ENCODE measurements at regions not wholly inside any gene's neighbourhood (a gene's known extent, or its start where the extent isn't known, plus 50 kb on each side); places are given as distances from the start of the nearest gene placed in this dataset.
A peak's percentile ranks its signal among the peaks of the same experiment; 100 is the strongest.

DNA sequence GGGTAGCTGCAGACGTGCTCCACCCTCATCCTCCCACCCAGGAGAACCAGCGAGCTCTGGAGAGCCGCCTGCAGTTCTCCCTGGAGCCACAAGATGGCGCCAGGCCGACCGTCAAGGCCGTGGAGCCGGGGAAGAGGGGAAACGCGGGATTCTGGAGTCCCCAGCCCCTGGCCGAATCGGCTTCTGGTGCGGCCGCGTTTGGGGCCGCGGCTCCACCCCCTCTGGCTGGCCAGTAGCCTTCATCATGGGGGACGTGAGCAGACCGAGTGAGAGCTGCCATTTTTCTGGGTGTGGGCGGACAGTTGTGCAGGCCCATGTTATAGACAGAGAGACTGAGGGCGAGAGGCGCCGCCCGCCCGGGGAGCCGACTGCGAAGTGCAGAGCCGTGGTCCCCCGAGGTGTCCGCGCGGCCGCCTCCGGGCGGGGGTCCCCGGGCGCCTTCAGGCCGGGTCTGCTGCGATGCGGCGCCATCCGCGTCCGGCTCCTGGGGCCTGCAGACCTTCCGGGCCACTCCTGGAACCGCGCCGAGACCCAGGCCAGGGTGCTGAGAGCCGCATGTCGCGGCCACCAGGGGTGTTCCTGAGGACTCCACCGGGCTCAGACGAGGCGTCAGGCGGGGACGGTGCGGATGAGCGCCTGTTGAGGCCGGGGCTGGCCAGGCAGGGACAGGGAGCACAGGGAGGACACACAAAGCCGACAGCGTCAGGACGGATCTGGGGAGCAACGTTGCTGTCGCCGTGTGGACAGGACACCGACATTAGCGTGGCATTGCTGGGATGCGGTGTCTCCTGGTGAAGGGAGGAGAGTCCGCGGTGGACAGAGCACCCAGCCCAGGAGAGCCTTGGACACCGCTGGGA lies 418.2 kb upstream of the HS6ST1 start (continued):
- TF ChIP-seq ZNF503 (CRISPR knock-in tag; IDR thresholded peaks at IDR 0.05), result no peak
- no peak for TF ChIP-seq ZNF143 (CRISPR knock-in tag; IDR thresholded peaks at IDR 0.05)
- TF ChIP-seq TOPORS (CRISPR knock-in tag; IDR thresholded peaks at IDR 0.05), result no peak
- TF ChIP-seq PHF8 (CRISPR knock-in tag; IDR thresholded peaks at IDR 0.05), result 0 out of 2 replicates have a peak, but pooled peaks have one; percentile 28
- no peak for TF ChIP-seq ZNF589 (CRISPR knock-in tag; conservative IDR thresholded peaks at IDR 0.05)
- no peak for TF ChIP-seq ARID2 (CRISPR knock-in tag; IDR thresholded peaks at IDR 0.05; ENCODE audit: borderline replicate concordance)
- 0 out of 2 replicates have a peak, but pooled peaks have one; percentile 16 for TF ChIP-seq KLF13 (CRISPR knock-in tag; IDR thresholded peaks at IDR 0.05)
- peak; percentile 20; the same call in 1 of the 2 replicates for TF ChIP-seq SALL1 (CRISPR knock-in tag; IDR thresholded peaks at IDR 0.05)
- no peak for TF ChIP-seq ZNF644 (CRISPR knock-in tag; IDR thresholded peaks at IDR 0.05; ENCODE audit: low read depth)
- no peak for TF ChIP-seq TCF12 (IDR thresholded peaks at IDR 0.05)
- TF ChIP-seq TCF12 (CRISPR knock-in tag; IDR thresholded peaks at IDR 0.05), result 0 out of 2 replicates have a peak, but pooled peaks have one; percentile 43

GRCh38 chr2:128737546-128737826 lies 418.8 kb upstream of the HS6ST1 start:
- in situ Hi-C loops (cut with HindIII; ENCODE audit: extremely low pct_ligation_motif_present, low pct_unique_long_range_greater_than_20kb) (loop anchor here (25.0 kb wide), 1 partner anchor 675 kb away; no protein-coding TSS in a partner anchor), intact Hi-C loops (cut with micrococcal nuclease; ENCODE audit: unreplicated experiment) (loop anchor here (10.0 kb wide), 1 partner anchor 1107 kb away; no protein-coding TSS in a partner anchor)
- Histone ChIP-seq H3K27me3 (ENCODE audit: control insufficient read depth in 1 of 2, insufficient read depth in 2 of 2, low read length in 2 of 2) (peaks cover 0 to 52% of the 10 kb centered on the region in 2 experiments; a peak in 4 of 5 replicates), H3K9me3 (ENCODE audit: low read length) (no peaks in the 10 kb centered on the region), H3K4me3 (replicated peaks in 1 of 3; ENCODE audit: insufficient read depth in 1 of 3, low read depth in 2 of 3, low read length in 3 of 3) (no peak overlapping the region), H3K27ac (ENCODE audit: extremely low read length, insufficient read depth, low read length) (no peak overlapping the region), H3K79me2 (ENCODE audit: insufficient read depth, low read length) (no peaks in the 10 kb centered on the region), H2AFZ (ENCODE audit: low read length) (no peak overlapping the region), H4K20me1 (ENCODE audit: insufficient read depth, low read length) (no peaks in the 10 kb centered on the region), H3K9ac (ENCODE audit: insufficient read depth, low read depth, low read length) (no peak overlapping the region), H3K4me1 (ENCODE audit: insufficient read depth, low read length) (no peaks in the 10 kb centered on the region), H3K4me2 (ENCODE audit: low read depth, low read length) (no peak overlapping the region; the same call in 1 of the 2 replicates), H3K36me3 (replicated peaks in 1 of 2; ENCODE audit: control insufficient read depth in 1 of 2, insufficient read depth in 2 of 2, low read length in 2 of 2) (no peaks in the 10 kb centered on the region)
- WGBS (ENCODE audit: low lambda C conversion rate), result 28% methylated on average over 7 of the region's 7 CpGs
- TF ChIP-seq, protein P1, sequence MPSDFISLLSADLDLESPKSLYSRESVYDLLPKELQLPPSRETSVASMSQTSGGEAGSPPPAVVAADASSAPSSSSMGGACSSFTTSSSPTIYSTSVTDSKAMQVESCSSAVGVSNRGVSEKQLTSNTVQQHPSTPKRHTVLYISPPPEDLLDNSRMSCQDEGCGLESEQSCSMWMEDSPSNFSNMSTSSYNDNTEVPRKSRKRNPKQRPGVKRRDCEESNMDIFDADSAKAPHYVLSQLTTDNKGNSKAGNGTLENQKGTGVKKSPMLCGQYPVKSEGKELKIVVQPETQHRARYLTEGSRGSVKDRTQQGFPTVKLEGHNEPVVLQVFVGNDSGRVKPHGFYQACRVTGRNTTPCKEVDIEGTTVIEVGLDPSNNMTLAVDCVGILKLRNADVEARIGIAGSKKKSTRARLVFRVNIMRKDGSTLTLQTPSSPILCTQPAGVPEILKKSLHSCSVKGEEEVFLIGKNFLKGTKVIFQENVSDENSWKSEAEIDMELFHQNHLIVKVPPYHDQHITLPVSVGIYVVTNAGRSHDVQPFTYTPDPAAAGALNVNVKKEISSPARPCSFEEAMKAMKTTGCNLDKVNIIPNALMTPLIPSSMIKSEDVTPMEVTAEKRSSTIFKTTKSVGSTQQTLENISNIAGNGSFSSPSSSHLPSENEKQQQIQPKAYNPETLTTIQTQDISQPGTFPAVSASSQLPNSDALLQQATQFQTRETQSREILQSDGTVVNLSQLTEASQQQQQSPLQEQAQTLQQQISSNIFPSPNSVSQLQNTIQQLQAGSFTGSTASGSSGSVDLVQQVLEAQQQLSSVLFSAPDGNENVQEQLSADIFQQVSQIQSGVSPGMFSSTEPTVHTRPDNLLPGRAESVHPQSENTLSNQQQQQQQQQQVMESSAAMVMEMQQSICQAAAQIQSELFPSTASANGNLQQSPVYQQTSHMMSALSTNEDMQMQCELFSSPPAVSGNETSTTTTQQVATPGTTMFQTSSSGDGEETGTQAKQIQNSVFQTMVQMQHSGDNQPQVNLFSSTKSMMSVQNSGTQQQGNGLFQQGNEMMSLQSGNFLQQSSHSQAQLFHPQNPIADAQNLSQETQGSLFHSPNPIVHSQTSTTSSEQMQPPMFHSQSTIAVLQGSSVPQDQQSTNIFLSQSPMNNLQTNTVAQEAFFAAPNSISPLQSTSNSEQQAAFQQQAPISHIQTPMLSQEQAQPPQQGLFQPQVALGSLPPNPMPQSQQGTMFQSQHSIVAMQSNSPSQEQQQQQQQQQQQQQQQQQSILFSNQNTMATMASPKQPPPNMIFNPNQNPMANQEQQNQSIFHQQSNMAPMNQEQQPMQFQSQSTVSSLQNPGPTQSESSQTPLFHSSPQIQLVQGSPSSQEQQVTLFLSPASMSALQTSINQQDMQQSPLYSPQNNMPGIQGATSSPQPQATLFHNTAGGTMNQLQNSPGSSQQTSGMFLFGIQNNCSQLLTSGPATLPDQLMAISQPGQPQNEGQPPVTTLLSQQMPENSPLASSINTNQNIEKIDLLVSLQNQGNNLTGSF (CRISPR knock-in tag; IDR thresholded peaks at IDR 0.05), result no peak
- TF ChIP-seq KMT2B (CRISPR knock-in tag; IDR thresholded peaks at IDR 0.05) (no peak), ZNF746 (CRISPR knock-in tag; IDR thresholded peaks at IDR 0.05) (no peak), ZNF17 (CRISPR knock-in tag; IDR thresholded peaks at IDR 0.05) (no peak), RNF2 (conservative IDR thresholded peaks at IDR 0.05; ENCODE audit: low read depth) (no peak)
- BruUV-seq (replicated peaks), result no TSS peak
- no peak for FAIRE-seq
- CTCF ChIA-PET (ENCODE audit: low intra/inter-chr PET ratio, low total read pairs), result no interaction called here
- ATAC-seq, result no peak
- POLR2A ChIA-PET, result no interaction called here
- no peak for DNase-seq (ENCODE audit: low spot score)
